Common myeloid progenitor, CD34-positive (primary cell): ENCODE measurements at regions not wholly inside any gene's neighbourhood (a gene's known extent, or its start where the extent isn't known, plus 50 kb on each side); places are given as distances from the start of the nearest gene placed in this dataset.

ENCODE experiments used
- CTCF ChIA-PET: fragments of 350-600 bp; sonication (Branson Sonifier 250); formaldehyde crosslinking; loops from one replicate; lab custom pipeline; 2021; ENCODE audit warnings: antibody characterized with exemption; lab: Charles Lee
- POLR2A ChIA-PET: fragments of 350-600 bp; sonication (Branson Sonifier 250); formaldehyde crosslinking; loops from one replicate; lab custom pipeline; 2021; ENCODE audit warnings: antibody characterized with exemption; lab: Charles Lee
- DNase-seq, 3 donors: peaks; one replicate each; pipeline versions ENCODE4 v3.0.0 to v3.0.0-alpha.2; 2013
- H3K27ac ChIP-seq, 2 experiments: 1 replicate in 1 of 2; 2 replicates in 1 of 2; pipeline ENCODE4 v1.7.0; 2013; ENCODE audit warnings: inconsistent platforms in 2 of 2, low read length in 2 of 2, mild to moderate bottlenecking in 2 of 2, low read depth in 1 of 2, moderate library complexity in 1 of 2; ENCODE audit not compliant: severe bottlenecking in 2 of 2, insufficient read depth in 1 of 2, poor library complexity in 1 of 2
- H3K27me3 ChIP-seq, 5 experiments: replicated peaks in 2 of 5; 1 replicate in 3 of 5; 2 replicates in 2 of 5; pipeline versions ENCODE4 v1.6.1 to v1.7.0; 2013; ENCODE audit warnings: low read length in 4 of 5, mild to moderate bottlenecking in 2 of 5, moderate library complexity in 2 of 5, inconsistent platforms in 1 of 5; ENCODE audit not compliant: insufficient read depth in 5 of 5, control insufficient read depth in 4 of 5
- H3K36me3 ChIP-seq, 4 experiments: 1 replicate in 2 of 4; 2 replicates in 2 of 4; pipeline versions ENCODE4 v1.6.1 to v1.7.0; 2013; ENCODE audit warnings: low read length in 3 of 4, control low read depth in 1 of 4, mild to moderate bottlenecking in 1 of 4; ENCODE audit not compliant: control insufficient read depth in 4 of 4, insufficient read depth in 4 of 4
- H3K4me1 ChIP-seq, 4 experiments: 1 replicate in 3 of 4; 2 replicates in 1 of 4; pipeline versions ENCODE4 v1.6.1 to v1.7.1; 2013; ENCODE audit warnings: low read length in 3 of 4, mild to moderate bottlenecking in 3 of 4, control low read depth in 1 of 4, inconsistent platforms in 1 of 4, moderate library complexity in 1 of 4; ENCODE audit not compliant: control insufficient read depth in 4 of 4, insufficient read depth in 4 of 4; ENCODE audit errors: control extremely low read depth in 1 of 4
- H3K4me3 ChIP-seq, 7 experiments: 1 replicate in 4 of 7; 2 replicates in 3 of 7; pipeline versions ENCODE4 v1.5.1 to v1.7.0; 2013; ENCODE audit warnings: mild to moderate bottlenecking in 7 of 7, low read length in 6 of 7, moderate library complexity in 6 of 7, inconsistent platforms in 2 of 7, low read depth in 2 of 7, control low read depth in 1 of 7; ENCODE audit not compliant: insufficient read depth in 4 of 7, control insufficient read depth in 1 of 7; ENCODE audit errors: extremely low read depth in 1 of 7
- H3K9me3 ChIP-seq, 5 experiments: 1 replicate in 4 of 5; 2 replicates in 1 of 5; pipeline versions ENCODE4 v1.6.1 to v1.7.1; 2013; ENCODE audit warnings: low read length in 4 of 5, mild to moderate bottlenecking in 2 of 5, inconsistent platforms in 1 of 5, low read depth in 1 of 5, moderate library complexity in 1 of 5; ENCODE audit not compliant: control insufficient read depth in 4 of 5, insufficient read depth in 2 of 5; ENCODE audit errors: control extremely low read depth in 1 of 5
- WGBS: methylation state at CpG from one replicate; pipeline ENCODE4 v1.1.5; 2013; ENCODE audit not compliant: insufficient coverage; 5-methylcytosine and 5-hydroxymethylcytosine counted together

DNA sequence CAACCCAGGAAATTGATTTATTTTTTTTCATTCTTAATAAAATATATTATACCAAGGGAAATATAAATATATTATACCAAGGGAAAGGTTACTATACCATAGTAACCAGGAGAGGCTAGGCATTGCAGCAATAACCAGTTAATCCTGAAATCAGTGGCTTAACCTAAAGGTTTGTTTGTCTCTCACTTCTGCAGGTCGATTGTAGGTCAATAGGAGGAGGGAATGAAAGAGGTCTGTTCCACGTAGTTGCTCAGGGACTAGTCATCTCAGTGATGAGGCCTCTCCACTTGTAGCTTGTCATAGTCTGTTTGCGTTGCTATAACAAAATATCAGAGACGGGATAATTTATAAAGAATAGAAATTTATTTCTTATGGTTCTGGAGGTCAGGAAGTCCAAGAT is 168.0 kb downstream of the GJA1 start:
- H3K9me3 ChIP-seq, result peaks cover 0 to 1% (median 0%) of the 10 kb centered on the region in 5 experiments
- H3K4me1 ChIP-seq, result no peaks in the 10 kb centered on the region
- H3K27ac ChIP-seq, result no peak overlapping the region
- CTCF ChIA-PET, result no interaction called here
- no peaks in the 10 kb centered on the region for H3K27me3 ChIP-seq
- H3K36me3 ChIP-seq, result no peaks in the 10 kb centered on the region
- DNase-seq, result no peak
- H3K4me3 ChIP-seq, result no peak overlapping the region
- POLR2A ChIA-PET, result no interaction called here
- 88% methylated on average over 1 of the region's 4 CpGs for WGBS

DNA sequence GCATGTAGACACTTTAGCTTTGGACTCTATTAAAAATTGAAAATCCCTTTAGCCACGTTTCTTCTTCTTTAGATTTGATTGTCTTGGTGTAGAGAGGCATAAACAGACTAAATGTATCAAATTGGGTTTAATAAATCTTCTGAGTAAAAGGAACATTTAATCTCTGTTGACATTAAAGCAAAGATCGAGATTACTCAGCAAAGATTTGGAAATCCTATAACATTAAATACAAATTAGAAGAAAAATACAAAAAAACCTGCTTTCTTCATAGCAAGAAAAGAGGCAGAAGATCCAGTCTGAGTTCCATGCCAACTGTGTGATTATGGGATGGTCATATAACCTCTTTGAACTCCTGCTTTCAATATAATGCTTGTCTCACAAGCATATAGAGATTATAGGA is 172.3 kb downstream of the GJA1 start:
- POLR2A ChIA-PET, result no interaction called here
- no CpG with 5 or more reads among the region's 2 CpGs for WGBS
- CTCF ChIA-PET, result no interaction called here

GRCh38 chr6:121608270-121608669 is 172.8 kb downstream of the GJA1 start:
- POLR2A ChIA-PET, result no interaction called here
- CTCF ChIA-PET, result no interaction called here
- Histone ChIP-seq H3K4me3 (no peak overlapping the region), H3K36me3 (no peaks in the 10 kb centered on the region), H3K4me1 (no peaks in the 10 kb centered on the region), H3K9me3 (no peaks in the 10 kb centered on the region), H3K27me3 (no peaks in the 10 kb centered on the region), H3K27ac (no peak overlapping the region)
- no peak for DNase-seq
- no CpG with 5 or more reads among the region's 3 CpGs for WGBS

More for the DNA sequence above, 172.3 kb downstream of the GJA1 start:
- no peak for DNase-seq
- Histone ChIP-seq H3K27ac (no peak overlapping the region), H3K4me1 (no peaks in the 10 kb centered on the region), H3K27me3 (no peaks in the 10 kb centered on the region), H3K9me3 (no peaks in the 10 kb centered on the region), H3K36me3 (no peaks in the 10 kb centered on the region), H3K4me3 (no peak overlapping the region)

GRCh38 chr6:121609281-121609680 is 173.8 kb downstream of the GJA1 start:
- CTCF ChIA-PET, result no interaction called here
- no peak overlapping the region for H3K4me3 ChIP-seq
- POLR2A ChIA-PET, result no interaction called here
- no peaks in the 10 kb centered on the region for H3K27me3 ChIP-seq
- no peaks in the 10 kb centered on the region for H3K4me1 ChIP-seq
- no peaks in the 10 kb centered on the region for H3K36me3 ChIP-seq
- H3K27ac ChIP-seq, result no peak overlapping the region
- no peaks in the 10 kb centered on the region for H3K9me3 ChIP-seq
- DNase-seq, result no peak

DNA sequence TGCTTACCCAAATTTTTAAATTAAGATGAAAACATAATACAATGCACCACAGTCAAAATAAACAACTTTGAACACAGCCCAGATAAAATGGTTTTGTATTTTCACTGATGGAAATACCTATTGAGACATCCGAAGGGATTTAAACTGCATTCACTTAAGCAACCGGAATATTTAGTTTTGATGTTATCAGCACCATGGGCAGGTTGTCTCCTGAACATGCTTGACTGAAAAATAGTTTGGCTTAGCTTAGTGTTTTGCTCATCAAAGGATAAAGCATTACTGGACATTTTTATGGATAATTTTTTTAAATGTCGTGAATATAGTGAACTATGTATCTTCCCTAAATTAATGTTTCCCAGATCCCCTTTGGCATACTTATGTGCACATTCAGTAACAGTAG is 177.5 kb downstream of the GJA1 start:
- Histone ChIP-seq H3K27me3 (no peaks in the 10 kb centered on the region), H3K4me1 (no peaks in the 10 kb centered on the region), H3K27ac (no peak overlapping the region), H3K9me3 (peaks cover 0 to 2% (median 0%) of the 10 kb centered on the region in 5 experiments), H3K4me3 (no peak overlapping the region), H3K36me3 (no peaks in the 10 kb centered on the region)
- 53% methylated on average over 2 of the region's 3 CpGs for WGBS
- CTCF ChIA-PET, result no interaction called here
- DNase-seq, result no peak
- POLR2A ChIA-PET, result no interaction called here

- H3K36me3 ChIP-seq, result no peaks in the 10 kb centered on the region
- CTCF ChIA-PET, result no interaction called here
- WGBS, result 97% methylated on average over 5 of the region's 5 CpGs
These were observed 178.7 kb downstream of the GJA1 start for GRCh38 chr6:121614115-121614514.

GRCh38 chr6:121615493-121615892 is 180.0 kb downstream of the GJA1 start:
- CTCF ChIA-PET, result no interaction called here

More at GRCh38 chr6:121614115-121614514, 178.7 kb downstream of the GJA1 start:
- DNase-seq, result no peak
- Histone ChIP-seq H3K27me3 (no peaks in the 10 kb centered on the region), H3K9me3 (peaks cover 0 to 2% (median 0%) of the 10 kb centered on the region in 5 experiments), H3K4me3 (no peak overlapping the region), H3K27ac (no peak overlapping the region), H3K4me1 (no peaks in the 10 kb centered on the region)
- POLR2A ChIA-PET, result interaction anchor here (0.6 kb wide), 1 partner anchor 114 kb away, joined by 3 read pairs; no protein-coding TSS in a partner anchor

More at GRCh38 chr6:121615493-121615892, 180.0 kb downstream of the GJA1 start:
- Histone ChIP-seq H3K4me3 (no peak overlapping the region), H3K36me3 (no peaks in the 10 kb centered on the region), H3K4me1 (no peaks in the 10 kb centered on the region), H3K27me3 (no peaks in the 10 kb centered on the region), H3K9me3 (peaks cover 0 to 2% (median 0%) of the 10 kb centered on the region in 5 experiments), H3K27ac (no peak overlapping the region)
- POLR2A ChIA-PET, result no interaction called here
- WGBS, result no CpG with 5 or more reads among the region's 3 CpGs
- no peak for DNase-seq
